ENCODE measurements at regions not wholly inside any gene's neighbourhood (a gene's known extent, or its start where the extent isn't known, plus 50 kb on each side); places are given as distances from the start of the nearest gene placed in this dataset.

DNA sequence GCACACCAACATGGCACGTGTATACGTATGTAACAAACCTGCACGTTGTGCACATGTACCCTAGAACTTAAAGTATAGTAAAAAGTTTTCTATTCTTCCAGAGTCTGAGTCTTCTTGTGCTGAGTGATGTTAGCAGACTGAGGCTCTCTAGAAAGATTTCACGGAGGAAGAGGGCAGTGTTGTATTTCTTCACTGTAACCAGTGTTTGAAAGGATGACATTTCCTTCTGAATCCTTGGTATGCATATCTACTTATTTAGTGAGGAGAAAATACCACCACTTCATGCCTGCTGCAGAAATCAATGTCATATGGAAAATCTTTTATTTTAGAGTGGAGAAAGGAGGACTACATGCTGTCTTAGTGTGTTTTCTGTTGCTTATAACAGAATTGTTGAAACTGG is 357.1 kb downstream of the CCDC85A start:
- ATAC-seq (no peak), DNase-seq (no peak)
- no peak for TF ChIP-seq POLR2A (IDR thresholded peaks at IDR 0.05)
- TF ChIP-seq, protein P1, sequence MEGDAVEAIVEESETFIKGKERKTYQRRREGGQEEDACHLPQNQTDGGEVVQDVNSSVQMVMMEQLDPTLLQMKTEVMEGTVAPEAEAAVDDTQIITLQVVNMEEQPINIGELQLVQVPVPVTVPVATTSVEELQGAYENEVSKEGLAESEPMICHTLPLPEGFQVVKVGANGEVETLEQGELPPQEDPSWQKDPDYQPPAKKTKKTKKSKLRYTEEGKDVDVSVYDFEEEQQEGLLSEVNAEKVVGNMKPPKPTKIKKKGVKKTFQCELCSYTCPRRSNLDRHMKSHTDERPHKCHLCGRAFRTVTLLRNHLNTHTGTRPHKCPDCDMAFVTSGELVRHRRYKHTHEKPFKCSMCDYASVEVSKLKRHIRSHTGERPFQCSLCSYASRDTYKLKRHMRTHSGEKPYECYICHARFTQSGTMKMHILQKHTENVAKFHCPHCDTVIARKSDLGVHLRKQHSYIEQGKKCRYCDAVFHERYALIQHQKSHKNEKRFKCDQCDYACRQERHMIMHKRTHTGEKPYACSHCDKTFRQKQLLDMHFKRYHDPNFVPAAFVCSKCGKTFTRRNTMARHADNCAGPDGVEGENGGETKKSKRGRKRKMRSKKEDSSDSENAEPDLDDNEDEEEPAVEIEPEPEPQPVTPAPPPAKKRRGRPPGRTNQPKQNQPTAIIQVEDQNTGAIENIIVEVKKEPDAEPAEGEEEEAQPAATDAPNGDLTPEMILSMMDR (IDR thresholded peaks at IDR 0.05), result no peak
- H3K4me1 ChIP-seq, result no peaks in the 10 kb centered on the region
- H3K4me3 ChIP-seq, result no peak overlapping the region
- H3K9me3 ChIP-seq, result no peaks in the 10 kb centered on the region
- no peaks in the 10 kb centered on the region for H3K27me3 ChIP-seq
- intact Hi-C loops (cut with DNase I), result no loop called here
- WGBS (ENCODE audit: insufficient coverage, low coverage, low lambda C conversion rate, missing lambda C conversion rate), result 45% methylated on average over 4 of the region's 4 CpGs
- no peak overlapping the region for H3K27ac ChIP-seq
- no peaks in the 10 kb centered on the region for H3K36me3 ChIP-seq

- Histone ChIP-seq H3K36me3 (no peaks in the 10 kb centered on the region), H3K4me1 (no peaks in the 10 kb centered on the region), H3K9me3 (no peaks in the 10 kb centered on the region), H3K27me3 (no peaks in the 10 kb centered on the region), H3K4me3 (no peak overlapping the region), H3K27ac (no peak overlapping the region)
- DNase-seq (no peak), ATAC-seq (no peak)
- intact Hi-C loops (cut with DNase I), result no loop called here
- TF ChIP-seq, protein P1 (IDR thresholded peaks at IDR 0.05), result no peak
- TF ChIP-seq POLR2A (IDR thresholded peaks at IDR 0.05), result no peak
These were observed 358.4 kb downstream of the CCDC85A start for GRCh38 chr2:56542213-56542612.

DNA sequence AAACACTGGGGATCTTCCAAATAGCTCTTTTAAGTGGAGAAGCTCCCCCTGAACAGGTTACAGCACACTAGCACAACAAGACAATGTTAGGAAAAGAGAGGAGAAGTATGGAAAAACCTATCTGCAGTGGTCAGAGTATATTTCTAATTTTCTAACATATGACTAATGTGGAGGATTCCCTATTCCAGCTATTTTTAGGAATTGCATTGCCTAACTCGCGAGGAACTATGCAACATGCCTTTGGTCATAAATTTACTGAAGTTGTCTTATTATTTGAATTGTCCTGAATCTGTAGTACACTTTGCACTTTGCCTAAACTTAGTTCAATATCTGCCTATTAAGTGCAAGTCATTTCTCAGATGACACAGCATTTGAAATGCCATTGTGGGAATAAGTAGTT is 381.4 kb downstream of the CCDC85A start:
- 75% methylated on average over 2 of the region's 2 CpGs for WGBS (ENCODE audit: insufficient coverage, low coverage, low lambda C conversion rate, missing lambda C conversion rate)
- H3K36me3 ChIP-seq, result no peaks in the 10 kb centered on the region
- TF ChIP-seq, protein P1 (IDR thresholded peaks at IDR 0.05), result no peak
- no peak for TF ChIP-seq POLR2A (IDR thresholded peaks at IDR 0.05)
- no peaks in the 10 kb centered on the region for H3K27me3 ChIP-seq
- no peak overlapping the region for H3K27ac ChIP-seq
- no peaks in the 10 kb centered on the region for H3K9me3 ChIP-seq
- no peaks in the 10 kb centered on the region for H3K4me1 ChIP-seq
- no peak for ATAC-seq
- no peak overlapping the region for H3K4me3 ChIP-seq
- intact Hi-C loops (cut with DNase I), result no loop called here
- DNase-seq, result no peak

- H3K36me3 ChIP-seq, result no peaks in the 10 kb centered on the region
- H3K27me3 ChIP-seq, result no peaks in the 10 kb centered on the region
- no peak for DNase-seq
- WGBS (ENCODE audit: insufficient coverage, low coverage, low lambda C conversion rate, missing lambda C conversion rate), result 71% methylated on average over 3 of the region's 3 CpGs
- H3K4me3 ChIP-seq, result no peak overlapping the region
- H3K9me3 ChIP-seq, result no peaks in the 10 kb centered on the region
- ATAC-seq, result no peak
- intact Hi-C loops (cut with DNase I), result no loop called here
- H3K4me1 ChIP-seq, result no peaks in the 10 kb centered on the region
- H3K27ac ChIP-seq, result no peak overlapping the region
- no peak for TF ChIP-seq POLR2A (IDR thresholded peaks at IDR 0.05)
- TF ChIP-seq, protein P1 (IDR thresholded peaks at IDR 0.05), result no peak
These were observed 387.3 kb downstream of the CCDC85A start for GRCh38 chr2:56571074-56571473.

GRCh38 chr2:56576001-56576400 is 392.2 kb downstream of the CCDC85A start:
- intact Hi-C loops (cut with DNase I), result no loop called here
- Histone ChIP-seq H3K36me3 (no peaks in the 10 kb centered on the region), H3K27me3 (no peaks in the 10 kb centered on the region), H3K4me1 (no peaks in the 10 kb centered on the region), H3K9me3 (no peaks in the 10 kb centered on the region), H3K4me3 (no peak overlapping the region), H3K27ac (no peak overlapping the region)
- ATAC-seq (peak; percentile 77 to 92 (median 82)), DNase-seq (peak; percentile 24 to 63 (median 55))
- no CpG with 5 or more reads among the region's 3 CpGs for WGBS (ENCODE audit: insufficient coverage, low coverage, low lambda C conversion rate, missing lambda C conversion rate)
- TF ChIP-seq, protein P1 (IDR thresholded peaks at IDR 0.05), result no peak
- TF ChIP-seq POLR2A (IDR thresholded peaks at IDR 0.05), result no peak
